Mucosa of descending colon (tissue), 3 donors: ENCODE measurements at regions not wholly inside any gene's neighbourhood (a gene's known extent, or its start where the extent isn't known, plus 50 kb on each side); places are given as distances from the start of the nearest gene placed in this dataset.

Source experiments
- ATAC-seq: fragments of 200-7000 bp; cut with Tn5 transposase; one replicate; pipeline ENCODE4 v1.9.1; 2020; ENCODE audit warnings: mild to moderate bottlenecking, moderate library complexity
- DNase-seq, 3 donors: peaks; one replicate each; pipeline ENCODE4 v3.0.0-alpha.2; 2020
- H3K36me3 ChIP-seq: fragments of 200-600 bp; one replicate; pipeline ENCODE4 v1.8.0; 2021; ENCODE audit warnings: low read depth, mild to moderate bottlenecking
- H3K4me1 ChIP-seq: fragments of 200-600 bp; one replicate; pipeline ENCODE4 v1.8.0; 2021; ENCODE audit warnings: low read depth, mild to moderate bottlenecking
- H3K4me3 ChIP-seq: fragments of 200-600 bp; one replicate; pipeline ENCODE4 v1.8.0; 2021; ENCODE audit warnings: mild to moderate bottlenecking
- H3K9me3 ChIP-seq: fragments of 200-600 bp; one replicate; pipeline ENCODE4 v1.8.0; 2021; ENCODE audit warnings: mild to moderate bottlenecking
- intact Hi-C, 2 donors: fragments of 100-400 bp; cut with DNase I in 1 of 2; cut with micrococcal nuclease in 1 of 2; formaldehyde crosslinking; loops; one replicate each; pipeline versions ENCODE4 v1.11.0 to v1.11.1; 2022; cut with DNase I, micrococcal nuclease
- TF ChIP-seq, protein P1 (sequence below): fragments of 200-600 bp; IDR thresholded peaks from one replicate; pipeline ENCODE4 v1.8.0; 2022; ENCODE audit warnings: antibody characterized with exemption, mild to moderate bottlenecking
- donor health status: DM: no; HTN: no; CAD: no; lungs with moderate emphysema.
- donor health status: DM: no; HTN: no; CAD: no.
- donor health status: DM: no; HTN: yes; CAD: no.

DNA sequence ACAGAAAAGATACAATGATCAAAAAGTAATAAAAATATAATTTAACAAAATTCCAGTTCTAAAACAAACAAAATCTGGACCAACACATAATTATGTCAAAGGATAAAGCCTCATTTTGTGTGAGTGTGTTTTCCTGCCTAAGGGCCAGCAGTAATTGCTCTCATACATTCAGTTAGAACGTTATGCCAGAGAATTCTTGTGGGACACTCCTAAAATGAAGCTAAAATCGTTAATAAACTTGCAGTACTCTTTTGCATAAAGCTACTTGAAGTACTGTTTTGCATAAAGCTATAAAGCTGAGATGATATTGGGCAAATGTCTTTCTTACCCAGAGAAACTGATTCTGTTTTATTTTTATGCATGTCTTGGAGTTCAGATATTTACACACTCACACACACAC lies 1072.3 kb downstream of the MAT2B start:
- H3K4me1 ChIP-seq = no peaks in the 10 kb centered on the region
- no peak for ATAC-seq
- no peaks in the 10 kb centered on the region for H3K9me3 ChIP-seq
- intact Hi-C loops = no loop called here
- DNase-seq = no peak
- no peaks in the 10 kb centered on the region for H3K36me3 ChIP-seq
- no peak overlapping the region for H3K4me3 ChIP-seq
- TF ChIP-seq, protein P1, sequence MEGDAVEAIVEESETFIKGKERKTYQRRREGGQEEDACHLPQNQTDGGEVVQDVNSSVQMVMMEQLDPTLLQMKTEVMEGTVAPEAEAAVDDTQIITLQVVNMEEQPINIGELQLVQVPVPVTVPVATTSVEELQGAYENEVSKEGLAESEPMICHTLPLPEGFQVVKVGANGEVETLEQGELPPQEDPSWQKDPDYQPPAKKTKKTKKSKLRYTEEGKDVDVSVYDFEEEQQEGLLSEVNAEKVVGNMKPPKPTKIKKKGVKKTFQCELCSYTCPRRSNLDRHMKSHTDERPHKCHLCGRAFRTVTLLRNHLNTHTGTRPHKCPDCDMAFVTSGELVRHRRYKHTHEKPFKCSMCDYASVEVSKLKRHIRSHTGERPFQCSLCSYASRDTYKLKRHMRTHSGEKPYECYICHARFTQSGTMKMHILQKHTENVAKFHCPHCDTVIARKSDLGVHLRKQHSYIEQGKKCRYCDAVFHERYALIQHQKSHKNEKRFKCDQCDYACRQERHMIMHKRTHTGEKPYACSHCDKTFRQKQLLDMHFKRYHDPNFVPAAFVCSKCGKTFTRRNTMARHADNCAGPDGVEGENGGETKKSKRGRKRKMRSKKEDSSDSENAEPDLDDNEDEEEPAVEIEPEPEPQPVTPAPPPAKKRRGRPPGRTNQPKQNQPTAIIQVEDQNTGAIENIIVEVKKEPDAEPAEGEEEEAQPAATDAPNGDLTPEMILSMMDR = no peak

DNA sequence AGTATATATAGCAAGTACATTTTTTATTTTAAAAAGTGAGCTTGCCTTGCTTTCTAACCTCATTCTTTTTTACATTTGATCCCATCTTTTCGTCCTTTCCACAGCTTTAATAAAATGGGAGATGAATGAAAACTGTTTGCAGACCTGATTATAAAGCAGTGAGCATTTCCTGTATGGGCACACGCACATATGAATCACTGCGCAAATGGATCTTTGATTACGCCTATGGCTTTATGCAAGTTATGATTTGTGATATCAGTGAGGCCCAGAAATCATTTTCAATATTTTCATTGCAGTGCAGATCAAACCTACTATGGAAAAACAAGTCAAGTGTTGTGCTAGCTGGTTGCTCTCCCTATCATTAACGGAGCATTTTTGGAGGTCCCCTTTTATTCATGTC lies 1073.0 kb downstream of the MAT2B start:
- H3K36me3 ChIP-seq = no peaks in the 10 kb centered on the region
- intact Hi-C loops = no loop called here
- ATAC-seq (no peak), DNase-seq (no peak)
- H3K4me3 ChIP-seq = no peak overlapping the region
- H3K9me3 ChIP-seq = no peaks in the 10 kb centered on the region
- TF ChIP-seq, protein P1 = no peak
- no peaks in the 10 kb centered on the region for H3K4me1 ChIP-seq

DNA sequence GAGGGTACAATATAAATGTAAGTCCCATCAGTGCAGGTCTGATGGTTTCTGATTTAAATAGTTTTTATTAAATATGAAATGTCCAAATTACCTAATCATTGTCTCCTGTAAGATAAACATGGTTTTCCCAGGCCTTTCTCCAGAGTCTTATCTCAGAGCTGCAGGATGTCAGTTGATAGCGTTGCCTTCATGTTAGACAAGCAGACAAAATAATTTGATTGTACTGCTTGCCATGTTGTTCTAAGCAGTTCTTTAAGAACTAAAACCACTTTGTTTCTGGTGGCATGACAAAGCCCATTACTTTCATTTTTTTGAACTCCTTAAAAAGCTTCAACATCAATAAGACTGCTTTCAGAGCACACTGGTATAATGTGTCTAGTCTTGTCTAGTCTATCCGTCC lies 1073.5 kb downstream of the MAT2B start:
- Histone ChIP-seq H3K4me1 (no peaks in the 10 kb centered on the region), H3K4me3 (no peak overlapping the region), H3K36me3 (no peaks in the 10 kb centered on the region), H3K9me3 (no peaks in the 10 kb centered on the region)
- intact Hi-C loops = no loop called here
- ATAC-seq (no peak), DNase-seq (no peak)
- TF ChIP-seq, protein P1 = no peak

DNA sequence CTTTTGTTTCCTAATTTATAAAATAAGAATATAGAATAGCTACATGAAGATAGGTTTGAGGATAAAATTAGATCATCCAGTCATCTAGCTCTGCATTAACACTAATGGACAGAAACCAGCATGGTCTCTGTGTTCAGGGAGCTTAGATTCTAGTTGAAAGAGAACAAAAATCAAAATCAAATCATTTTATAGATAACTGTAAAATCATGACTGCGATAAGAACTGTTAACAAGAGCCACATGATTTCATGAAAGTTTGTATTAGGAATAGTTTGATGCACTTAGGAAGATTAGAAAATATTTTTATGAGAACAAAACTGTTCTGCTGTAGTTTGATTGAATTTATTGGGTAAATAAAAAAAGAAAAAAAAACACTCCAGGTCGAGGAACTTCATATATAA lies 1074.7 kb downstream of the MAT2B start:
- H3K9me3 ChIP-seq = no peaks in the 10 kb centered on the region
- ATAC-seq = no peak
- no peaks in the 10 kb centered on the region for H3K4me1 ChIP-seq
- TF ChIP-seq, protein P1 = no peak
- no peak for DNase-seq
- no peaks in the 10 kb centered on the region for H3K36me3 ChIP-seq
- no peak overlapping the region for H3K4me3 ChIP-seq
- intact Hi-C loops = no loop called here

DNA sequence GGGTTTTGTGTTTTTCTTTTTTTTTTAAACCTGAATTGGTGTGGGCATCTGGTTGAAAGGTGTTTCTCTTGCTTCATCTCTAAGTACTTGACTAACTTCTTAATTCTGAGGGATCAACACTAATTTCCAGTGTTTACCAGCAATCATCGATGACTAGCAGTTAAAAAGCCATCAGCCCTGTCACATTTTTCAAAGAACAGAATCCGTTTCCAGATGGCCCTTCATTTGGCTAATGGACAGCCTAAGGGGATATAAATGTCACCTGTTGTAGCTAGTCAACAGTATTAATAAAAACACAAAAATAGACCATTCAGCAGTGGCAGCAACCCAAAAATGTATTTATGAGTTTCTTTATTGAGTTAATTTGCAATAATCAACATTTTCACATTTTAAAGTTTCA lies 1076.5 kb downstream of the MAT2B start:
- intact Hi-C loops = no loop called here
- H3K4me3 ChIP-seq = no peak overlapping the region
- TF ChIP-seq, protein P1 = no peak
- DNase-seq = no peak
- no peaks in the 10 kb centered on the region for H3K36me3 ChIP-seq
- no peaks in the 10 kb centered on the region for H3K4me1 ChIP-seq
- no peak for ATAC-seq
- no peaks in the 10 kb centered on the region for H3K9me3 ChIP-seq

DNA sequence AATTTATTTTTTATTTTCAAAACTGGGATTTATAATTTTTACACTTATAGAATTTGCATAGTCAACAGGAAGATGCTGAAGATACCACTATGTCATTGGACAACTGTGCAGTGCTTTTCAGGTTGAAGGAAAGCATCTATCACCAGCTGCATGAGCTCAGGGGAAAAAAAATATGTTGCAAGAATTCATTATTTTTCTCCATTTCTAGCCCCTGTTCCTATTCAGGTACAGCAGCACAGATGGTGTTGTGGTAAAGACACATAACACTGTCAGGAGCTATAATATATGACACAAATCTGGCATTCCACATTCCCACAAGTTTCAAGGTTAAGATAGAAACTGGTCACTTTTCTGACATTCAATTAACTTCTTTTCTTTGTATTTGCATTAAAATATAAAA lies 1088.6 kb downstream of the MAT2B start:
- ATAC-seq = no peak
- intact Hi-C loops = no loop called here

More for the DNA sequence above, 1088.6 kb downstream of the MAT2B start:
- TF ChIP-seq, protein P1 = no peak
- Histone ChIP-seq H3K9me3 (no peaks in the 10 kb centered on the region), H3K4me1 (no peaks in the 10 kb centered on the region), H3K4me3 (no peak overlapping the region), H3K36me3 (no peaks in the 10 kb centered on the region)
- no peak for DNase-seq
